VCaP (cell line): ENCODE measurements at regions not wholly inside any gene's neighbourhood (a gene's known extent, or its start where the extent isn't known, plus 50 kb on each side); places are given as distances from the start of the nearest gene placed in this dataset.

Experiments used
- H3K27ac ChIP-seq: fragments of 450-650 bp; 2 replicates; pipeline ENCODE4 v1.5.1; 2017
- CTCF ChIP-seq: fragments of 450-650 bp; conservative IDR thresholded peaks from 2 replicates; pipeline ENCODE4 v1.5.1; 2017; ENCODE audit warnings: mild to moderate bottlenecking, moderate library complexity

GRCh38 chr6:115643762-115644161 is 416.9 kb downstream of the FRK start:
- TF ChIP-seq CTCF: no peak
- H3K27ac ChIP-seq: no peak overlapping the region

- TF ChIP-seq CTCF: peak; percentile 47
These were observed 425.8 kb downstream of the FRK start for GRCh38 chr6:115634887-115635286.

GRCh38 chr6:115634131-115634530 is 426.6 kb downstream of the FRK start:
- no peak overlapping the region for H3K27ac ChIP-seq
- no peak for TF ChIP-seq CTCF

More at GRCh38 chr6:115634887-115635286, 425.8 kb downstream of the FRK start:
- H3K27ac ChIP-seq: no peak overlapping the region

- no peak overlapping the region for H3K27ac ChIP-seq
- no peak for TF ChIP-seq CTCF
These were observed 429.7 kb downstream of the FRK start for GRCh38 chr6:115631028-115631427.

- no peak overlapping the region for H3K27ac ChIP-seq
- no peak for TF ChIP-seq CTCF
These were observed 430.2 kb downstream of the FRK start for GRCh38 chr6:115630424-115631024.

GRCh38 chr6:115629415-115629814 is 431.3 kb downstream of the FRK start:
- H3K27ac ChIP-seq: no peak overlapping the region
- TF ChIP-seq CTCF: no peak

GRCh38 chr6:115618256-115618655 is 442.4 kb downstream of the FRK start:
- H3K27ac ChIP-seq: no peak overlapping the region
- TF ChIP-seq CTCF: no peak
